ENCODE measurements at regions not wholly inside any gene's neighbourhood (a gene's known extent, or its start where the extent isn't known, plus 50 kb on each side); places are given as distances from the start of the nearest gene placed in this dataset.

- Histone ChIP-seq H3K4me2 (ENCODE audit: low read length, poor library complexity, severe bottlenecking) (no peak overlapping the region), H3K79me1 (replicated peaks; ENCODE audit: low read length, poor library complexity, severe bottlenecking) (no peaks in the 10 kb centered on the region), H3K9ac (ENCODE audit: low read length) (no peak overlapping the region), H3K14ac (ENCODE audit: low read length in 2 of 2) (no peak overlapping the region), H3K9me3 (ENCODE audit: control insufficient read depth, low read length) (no peaks in the 10 kb centered on the region), H2BK120ac (ENCODE audit: low read depth, low read length) (no peak overlapping the region), H3K4ac (ENCODE audit: low read depth in 1 of 2, low read length in 2 of 2) (no peak overlapping the region), H3K27me3 (ENCODE audit: control insufficient read depth in 1 of 2, insufficient read depth in 1 of 2, low read length in 2 of 2) (no peaks in the 10 kb centered on the region), H2BK12ac (ENCODE audit: low read length in 2 of 2) (no peak overlapping the region), H2AFZ (ENCODE audit: low read depth, low read length) (no peak overlapping the region), H3K36me3 (ENCODE audit: control insufficient read depth in 1 of 2, insufficient read depth in 2 of 2, low read depth in 1 of 2, low read length in 2 of 2) (no peaks in the 10 kb centered on the region), H2AK5ac (ENCODE audit: low read length, severe bottlenecking) (no peak overlapping the region), H3K23ac (ENCODE audit: low read length in 2 of 2) (no peak overlapping the region), H4K91ac (ENCODE audit: low read length) (no peak overlapping the region), H3K4me3 (ENCODE audit: insufficient read depth in 1 of 2, low read depth in 1 of 2, low read length in 2 of 2) (no peak overlapping the region), H4K8ac (ENCODE audit: low read length) (no peak overlapping the region), H3K4me1 (ENCODE audit: control insufficient read depth, insufficient read depth, low read depth, low read length) (no peaks in the 10 kb centered on the region), H2BK15ac (ENCODE audit: low read depth, poor library complexity, severe bottlenecking) (no peak overlapping the region), H2BK5ac (ENCODE audit: low read depth, low read length, poor library complexity, severe bottlenecking) (no peak overlapping the region), H3K18ac (ENCODE audit: low read depth in 1 of 2, low read length in 2 of 2) (no peak overlapping the region), H3K27ac (ENCODE audit: low read length, poor library complexity, severe bottlenecking) (no peak overlapping the region)
- no peak for DNase-seq
- 97% methylated on average over 1 of the region's 3 CpGs for WGBS
Observed at GRCh38 chr13:53788286-53788685, 759.7 kb downstream of the OLFM4 start.

- Histone ChIP-seq H3K4me3 (ENCODE audit: insufficient read depth in 1 of 2, low read depth in 1 of 2, low read length in 2 of 2) (no peak overlapping the region), H3K18ac (ENCODE audit: low read depth in 1 of 2, low read length in 2 of 2) (no peak overlapping the region), H3K14ac (ENCODE audit: low read length in 2 of 2) (no peak overlapping the region), H2BK5ac (ENCODE audit: low read depth, low read length, poor library complexity, severe bottlenecking) (no peak overlapping the region), H3K27ac (ENCODE audit: low read length, poor library complexity, severe bottlenecking) (no peak overlapping the region), H3K4ac (ENCODE audit: low read depth in 1 of 2, low read length in 2 of 2) (no peak overlapping the region), H2BK15ac (ENCODE audit: low read depth, poor library complexity, severe bottlenecking) (no peak overlapping the region), H2AK5ac (ENCODE audit: low read length, severe bottlenecking) (no peak overlapping the region), H2BK120ac (ENCODE audit: low read depth, low read length) (no peak overlapping the region), H3K4me2 (ENCODE audit: low read length, poor library complexity, severe bottlenecking) (no peak overlapping the region), H3K4me1 (ENCODE audit: control insufficient read depth, insufficient read depth, low read depth, low read length) (no peaks in the 10 kb centered on the region), H4K91ac (ENCODE audit: low read length) (no peak overlapping the region), H3K79me1 (replicated peaks; ENCODE audit: low read length, poor library complexity, severe bottlenecking) (no peaks in the 10 kb centered on the region), H3K27me3 (ENCODE audit: control insufficient read depth in 1 of 2, insufficient read depth in 1 of 2, low read length in 2 of 2) (no peaks in the 10 kb centered on the region), H2BK12ac (ENCODE audit: low read length in 2 of 2) (no peak overlapping the region), H4K8ac (ENCODE audit: low read length) (no peak overlapping the region), H2AFZ (ENCODE audit: low read depth, low read length) (no peak overlapping the region), H3K23ac (ENCODE audit: low read length in 2 of 2) (no peak overlapping the region), H3K36me3 (ENCODE audit: control insufficient read depth in 1 of 2, insufficient read depth in 2 of 2, low read depth in 1 of 2, low read length in 2 of 2) (no peaks in the 10 kb centered on the region), H3K9me3 (ENCODE audit: control insufficient read depth, low read length) (no peaks in the 10 kb centered on the region), H3K9ac (ENCODE audit: low read length) (no peak overlapping the region)
- DNase-seq: no peak
- WGBS: 89% methylated on average over 4 of the region's 5 CpGs
Observed at GRCh38 chr13:53800011-53800410, 771.4 kb downstream of the OLFM4 start.

- H3K36me3 ChIP-seq (ENCODE audit: control insufficient read depth in 1 of 2, insufficient read depth in 2 of 2, low read depth in 1 of 2, low read length in 2 of 2): no peaks in the 10 kb centered on the region
- no peak overlapping the region for H2BK12ac ChIP-seq (ENCODE audit: low read length in 2 of 2)
- no peak overlapping the region for H2AFZ ChIP-seq (ENCODE audit: low read depth, low read length)
- no peak overlapping the region for H3K27ac ChIP-seq (ENCODE audit: low read length, poor library complexity, severe bottlenecking)
- DNase-seq: no peak
- H3K4ac ChIP-seq (ENCODE audit: low read depth in 1 of 2, low read length in 2 of 2): no peak overlapping the region
- WGBS: 85% methylated on average over 1 of the region's 3 CpGs
- H3K23ac ChIP-seq (ENCODE audit: low read length in 2 of 2): no peak overlapping the region
- no peak overlapping the region for H2AK5ac ChIP-seq (ENCODE audit: low read length, severe bottlenecking)
- no peaks in the 10 kb centered on the region for H3K79me1 ChIP-seq (replicated peaks; ENCODE audit: low read length, poor library complexity, severe bottlenecking)
- H3K18ac ChIP-seq (ENCODE audit: low read depth in 1 of 2, low read length in 2 of 2): no peak overlapping the region
- H3K9me3 ChIP-seq (ENCODE audit: control insufficient read depth, low read length): no peaks in the 10 kb centered on the region
- H2BK15ac ChIP-seq (ENCODE audit: low read depth, poor library complexity, severe bottlenecking): no peak overlapping the region
- no peak overlapping the region for H3K9ac ChIP-seq (ENCODE audit: low read length)
- no peak overlapping the region for H3K14ac ChIP-seq (ENCODE audit: low read length in 2 of 2)
- no peak overlapping the region for H3K4me3 ChIP-seq (ENCODE audit: insufficient read depth in 1 of 2, low read depth in 1 of 2, low read length in 2 of 2)
- H3K4me1 ChIP-seq (ENCODE audit: control insufficient read depth, insufficient read depth, low read depth, low read length): no peaks in the 10 kb centered on the region
- no peak overlapping the region for H3K4me2 ChIP-seq (ENCODE audit: low read length, poor library complexity, severe bottlenecking)
- H2BK120ac ChIP-seq (ENCODE audit: low read depth, low read length): no peak overlapping the region
- H4K8ac ChIP-seq (ENCODE audit: low read length): no peak overlapping the region
- H4K91ac ChIP-seq (ENCODE audit: low read length): no peak overlapping the region
- H2BK5ac ChIP-seq (ENCODE audit: low read depth, low read length, poor library complexity, severe bottlenecking): no peak overlapping the region
- no peaks in the 10 kb centered on the region for H3K27me3 ChIP-seq (ENCODE audit: control insufficient read depth in 1 of 2, insufficient read depth in 1 of 2, low read length in 2 of 2)
Observed at GRCh38 chr13:53807251-53807834, 778.7 kb downstream of the OLFM4 start.

- Histone ChIP-seq H2BK120ac (ENCODE audit: low read depth, low read length) (no peak overlapping the region), H3K14ac (ENCODE audit: low read length in 2 of 2) (no peak overlapping the region), H3K36me3 (ENCODE audit: control insufficient read depth in 1 of 2, insufficient read depth in 2 of 2, low read depth in 1 of 2, low read length in 2 of 2) (no peaks in the 10 kb centered on the region), H3K9ac (ENCODE audit: low read length) (no peak overlapping the region), H3K23ac (ENCODE audit: low read length in 2 of 2) (no peak overlapping the region), H3K4ac (ENCODE audit: low read depth in 1 of 2, low read length in 2 of 2) (no peak overlapping the region), H3K9me3 (ENCODE audit: control insufficient read depth, low read length) (no peaks in the 10 kb centered on the region), H2BK12ac (ENCODE audit: low read length in 2 of 2) (no peak overlapping the region), H3K18ac (ENCODE audit: low read depth in 1 of 2, low read length in 2 of 2) (no peak overlapping the region), H4K91ac (ENCODE audit: low read length) (no peak overlapping the region), H3K4me1 (ENCODE audit: control insufficient read depth, insufficient read depth, low read depth, low read length) (no peaks in the 10 kb centered on the region), H3K4me3 (ENCODE audit: insufficient read depth in 1 of 2, low read depth in 1 of 2, low read length in 2 of 2) (no peak overlapping the region), H2BK15ac (ENCODE audit: low read depth, poor library complexity, severe bottlenecking) (no peak overlapping the region), H2AFZ (ENCODE audit: low read depth, low read length) (no peak overlapping the region), H2AK5ac (ENCODE audit: low read length, severe bottlenecking) (no peak overlapping the region), H2BK5ac (ENCODE audit: low read depth, low read length, poor library complexity, severe bottlenecking) (no peak overlapping the region), H3K27ac (ENCODE audit: low read length, poor library complexity, severe bottlenecking) (no peak overlapping the region), H3K4me2 (ENCODE audit: low read length, poor library complexity, severe bottlenecking) (no peak overlapping the region), H3K27me3 (ENCODE audit: control insufficient read depth in 1 of 2, insufficient read depth in 1 of 2, low read length in 2 of 2) (no peaks in the 10 kb centered on the region), H3K79me1 (replicated peaks; ENCODE audit: low read length, poor library complexity, severe bottlenecking) (no peaks in the 10 kb centered on the region), H4K8ac (ENCODE audit: low read length) (no peak overlapping the region)
- WGBS: 96% methylated on average over 10 of the region's 10 CpGs
- no peak for DNase-seq
Observed at GRCh38 chr13:53821632-53822031, 793.0 kb downstream of the OLFM4 start.

Measured in mesenchymal stem cell (in vitro differentiated cells and primary cell).